AG04450 (cell line): ENCODE measurements at regions not wholly inside any gene's neighbourhood (a gene's known extent, or its start where the extent isn't known, plus 50 kb on each side); places are given as distances from the start of the nearest gene placed in this dataset.

Experiments
- CTCF ChIA-PET: fragments of 300-600, 350-600 bp; formaldehyde crosslinking; extraction: SDS; loops from one replicate; lab custom pipeline; 2022; ENCODE audit warnings: antibody characterized with exemption, inconsistent platforms; lab: Charles Lee
- POLR2A ChIA-PET: fragments of 350-600 bp; formaldehyde crosslinking; extraction: SDS; loops from one replicate; lab custom pipeline; 2021; ENCODE audit warnings: antibody characterized with exemption, inconsistent platforms; lab: Yijun Ruan, JAX
- DNase-seq: peaks from one replicate; pipeline ENCODE4 v3.0.0-alpha.2; 2011; ENCODE audit warnings: low read depth, low spot score
- H3K27ac ChIP-seq: one replicate; pipeline ENCODE4 v1.5.1; 2012; ENCODE audit warnings: low read depth, low read length, control low read depth
- H3K27me3 ChIP-seq: one replicate; pipeline ENCODE4 v1.6.0; 2012; ENCODE audit warnings: low read length; ENCODE audit not compliant: control insufficient read depth, insufficient read depth
- H3K4me3 ChIP-seq: 2 replicates; pipeline ENCODE4 v1.5.1; 2011; ENCODE audit warnings: mild to moderate bottlenecking, low read depth, low read length, control low read depth
- H3K9me3 ChIP-seq: 2 replicates; pipeline ENCODE4 v1.5.1; 2012; ENCODE audit warnings: low read length; ENCODE audit not compliant: control insufficient read depth, insufficient read depth
- TF ChIP-seq, protein P1 (sequence below): IDR thresholded peaks from 2 replicates; pipeline ENCODE4 v1.5.1; 2011; ENCODE audit warnings: low read depth, low read length, control low read depth, inconsistent platforms

GRCh38 chr5:54669285-54669684 is 151.7 kb downstream of the SNX18 start:
- peak; percentile 52 for DNase-seq
- no peaks in the 10 kb centered on the region for H3K27me3 ChIP-seq
- H3K4me3 ChIP-seq: no peak overlapping the region
- TF ChIP-seq, protein P1, sequence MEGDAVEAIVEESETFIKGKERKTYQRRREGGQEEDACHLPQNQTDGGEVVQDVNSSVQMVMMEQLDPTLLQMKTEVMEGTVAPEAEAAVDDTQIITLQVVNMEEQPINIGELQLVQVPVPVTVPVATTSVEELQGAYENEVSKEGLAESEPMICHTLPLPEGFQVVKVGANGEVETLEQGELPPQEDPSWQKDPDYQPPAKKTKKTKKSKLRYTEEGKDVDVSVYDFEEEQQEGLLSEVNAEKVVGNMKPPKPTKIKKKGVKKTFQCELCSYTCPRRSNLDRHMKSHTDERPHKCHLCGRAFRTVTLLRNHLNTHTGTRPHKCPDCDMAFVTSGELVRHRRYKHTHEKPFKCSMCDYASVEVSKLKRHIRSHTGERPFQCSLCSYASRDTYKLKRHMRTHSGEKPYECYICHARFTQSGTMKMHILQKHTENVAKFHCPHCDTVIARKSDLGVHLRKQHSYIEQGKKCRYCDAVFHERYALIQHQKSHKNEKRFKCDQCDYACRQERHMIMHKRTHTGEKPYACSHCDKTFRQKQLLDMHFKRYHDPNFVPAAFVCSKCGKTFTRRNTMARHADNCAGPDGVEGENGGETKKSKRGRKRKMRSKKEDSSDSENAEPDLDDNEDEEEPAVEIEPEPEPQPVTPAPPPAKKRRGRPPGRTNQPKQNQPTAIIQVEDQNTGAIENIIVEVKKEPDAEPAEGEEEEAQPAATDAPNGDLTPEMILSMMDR: no peak
- H3K27ac ChIP-seq: no peak overlapping the region
- peaks cover 9% of the 10 kb centered on the region; the same call in 1 of the 2 replicates for H3K9me3 ChIP-seq
- CTCF ChIA-PET: interaction anchor here (0.6 to 1.9 kb wide), 6 partner anchors 8 to 237 kb away, joined by 3 to 7 read pairs (median 4); no protein-coding TSS in a partner anchor
- POLR2A ChIA-PET: interaction anchor here (1.2 to 1.5 kb wide), 2 partner anchors 11 to 74 kb away, joined by 4 read pairs; no protein-coding TSS in a partner anchor

DNA sequence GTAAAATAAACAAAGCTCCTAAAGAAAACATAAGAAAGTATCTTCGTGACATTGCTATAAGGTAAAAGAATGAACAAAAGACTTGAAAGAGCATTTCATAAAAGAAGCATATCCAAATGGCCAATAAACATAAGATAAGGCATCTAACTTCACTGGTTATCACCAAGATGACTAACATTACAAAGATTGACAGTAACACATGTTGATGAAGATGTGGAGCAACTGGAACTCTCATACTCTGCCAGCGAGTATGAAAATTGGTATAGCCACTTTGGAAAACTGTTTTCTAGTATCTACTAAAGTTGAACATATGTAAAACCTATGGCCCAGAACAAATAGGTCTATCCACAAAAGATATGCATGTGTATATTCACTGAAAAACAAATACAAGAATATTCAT is 150.5 kb downstream of the SNX18 start:
- H3K9me3 ChIP-seq: peaks cover 9% of the 10 kb centered on the region; the same call in 1 of the 2 replicates
- ChIA-PET CTCF (interaction anchor here (0.6 to 1.9 kb wide), 4 partner anchors 9 to 434 kb away, joined by 3 to 7 read pairs (median 4); no protein-coding TSS in a partner anchor), POLR2A (interaction anchor here (1.5 kb wide), 1 partner anchor 76 kb away, joined by 4 read pairs; no protein-coding TSS in a partner anchor)
- H3K27me3 ChIP-seq: no peaks in the 10 kb centered on the region
- TF ChIP-seq, protein P1: no peak
- H3K27ac ChIP-seq: no peak overlapping the region
- no peak for DNase-seq
- no peak overlapping the region for H3K4me3 ChIP-seq

- no peaks in the 10 kb centered on the region for H3K27me3 ChIP-seq
- DNase-seq: no peak
- CTCF ChIA-PET: no interaction called here
- no peak overlapping the region for H3K4me3 ChIP-seq
- H3K27ac ChIP-seq: no peak overlapping the region
- TF ChIP-seq, protein P1: no peak
- peaks cover 3% of the 10 kb centered on the region; the same call in 1 of the 2 replicates for H3K9me3 ChIP-seq
- POLR2A ChIA-PET: no interaction called here
Measured at GRCh38 chr5:54667136-54667535, 149.6 kb downstream of the SNX18 start.

DNA sequence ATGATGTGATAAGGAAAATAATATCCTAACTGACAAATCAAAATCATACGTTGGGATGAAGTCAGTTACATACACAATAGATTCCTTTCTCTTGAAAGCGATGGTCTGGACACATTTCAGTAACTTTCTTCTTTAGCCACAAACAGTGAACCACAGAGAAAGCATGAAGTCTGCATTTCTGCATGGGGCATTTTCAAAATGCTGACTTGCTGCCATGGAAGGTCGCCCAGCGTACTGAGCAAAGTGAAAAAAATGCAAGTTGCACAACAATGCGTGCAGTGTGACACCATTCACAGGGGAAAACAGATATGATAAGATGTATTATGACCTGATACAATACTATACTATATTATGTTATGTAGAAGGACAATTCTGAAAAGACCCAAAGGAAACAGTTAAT is 146.3 kb downstream of the SNX18 start:
- POLR2A ChIA-PET: no interaction called here

GRCh38 chr5:54661111-54661510 is 143.6 kb downstream of the SNX18 start:
- ChIA-PET CTCF (interaction anchor here (0.6 kb wide), 1 partner anchor 8 kb away, joined by 4 read pairs; no protein-coding TSS in a partner anchor), POLR2A (no interaction called here)
- TF ChIP-seq, protein P1: no peak

More for the DNA sequence above, 146.3 kb downstream of the SNX18 start:
- DNase-seq: peak; percentile 55
- TF ChIP-seq, protein P1: no peak
- no peaks in the 10 kb centered on the region for H3K27me3 ChIP-seq
- CTCF ChIA-PET: no interaction called here
- H3K4me3 ChIP-seq: no peak overlapping the region
- no peaks in the 10 kb centered on the region for H3K9me3 ChIP-seq
- H3K27ac ChIP-seq: no peak overlapping the region

More at GRCh38 chr5:54661111-54661510, 143.6 kb downstream of the SNX18 start:
- H3K27ac ChIP-seq: no peak overlapping the region
- H3K27me3 ChIP-seq: no peaks in the 10 kb centered on the region
- no peaks in the 10 kb centered on the region for H3K9me3 ChIP-seq
- no peak overlapping the region for H3K4me3 ChIP-seq
- no peak for DNase-seq
